VCaP (cell line): ENCODE measurements at regions not wholly inside any gene's neighbourhood (a gene's known extent, or its start where the extent isn't known, plus 50 kb on each side); places are given as distances from the start of the nearest gene placed in this dataset.

Source experiments
- H3K27ac ChIP-seq: fragments of 450-650 bp; 2 replicates; pipeline ENCODE4 v1.5.1; 2017
- TF ChIP-seq, protein P1 (sequence below): fragments of 450-650 bp; conservative IDR thresholded peaks from 2 replicates; pipeline ENCODE4 v1.5.1; 2017; ENCODE audit warnings: mild to moderate bottlenecking, moderate library complexity

- TF ChIP-seq, protein P1, sequence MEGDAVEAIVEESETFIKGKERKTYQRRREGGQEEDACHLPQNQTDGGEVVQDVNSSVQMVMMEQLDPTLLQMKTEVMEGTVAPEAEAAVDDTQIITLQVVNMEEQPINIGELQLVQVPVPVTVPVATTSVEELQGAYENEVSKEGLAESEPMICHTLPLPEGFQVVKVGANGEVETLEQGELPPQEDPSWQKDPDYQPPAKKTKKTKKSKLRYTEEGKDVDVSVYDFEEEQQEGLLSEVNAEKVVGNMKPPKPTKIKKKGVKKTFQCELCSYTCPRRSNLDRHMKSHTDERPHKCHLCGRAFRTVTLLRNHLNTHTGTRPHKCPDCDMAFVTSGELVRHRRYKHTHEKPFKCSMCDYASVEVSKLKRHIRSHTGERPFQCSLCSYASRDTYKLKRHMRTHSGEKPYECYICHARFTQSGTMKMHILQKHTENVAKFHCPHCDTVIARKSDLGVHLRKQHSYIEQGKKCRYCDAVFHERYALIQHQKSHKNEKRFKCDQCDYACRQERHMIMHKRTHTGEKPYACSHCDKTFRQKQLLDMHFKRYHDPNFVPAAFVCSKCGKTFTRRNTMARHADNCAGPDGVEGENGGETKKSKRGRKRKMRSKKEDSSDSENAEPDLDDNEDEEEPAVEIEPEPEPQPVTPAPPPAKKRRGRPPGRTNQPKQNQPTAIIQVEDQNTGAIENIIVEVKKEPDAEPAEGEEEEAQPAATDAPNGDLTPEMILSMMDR = no peak
- H3K27ac ChIP-seq = no peak overlapping the region
Measured at GRCh38 chr2:180508458-180508857, 471.9 kb upstream of the UBE2E3 start.

GRCh38 chr2:180507028-180507427 is 473.4 kb upstream of the UBE2E3 start:
- no peak overlapping the region for H3K27ac ChIP-seq
- TF ChIP-seq, protein P1 = no peak

DNA sequence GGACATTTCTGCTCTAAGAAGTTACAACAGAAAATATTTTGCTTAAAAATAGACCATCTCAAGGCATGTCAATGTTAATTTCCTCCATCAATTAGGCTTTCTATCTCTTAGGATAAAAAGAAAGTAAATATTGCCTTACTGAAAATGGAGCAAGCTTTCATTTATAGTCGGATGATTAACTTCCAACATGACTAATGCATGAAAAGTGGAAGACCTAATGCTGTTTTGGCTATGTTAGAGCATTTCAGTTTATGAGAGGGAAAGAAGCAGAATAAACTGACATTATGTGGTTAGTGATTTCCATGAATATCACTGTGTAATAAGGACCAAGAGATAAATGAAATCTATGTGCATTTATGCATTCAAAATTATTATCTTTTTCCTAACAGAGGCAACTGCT is 475.2 kb upstream of the UBE2E3 start:
- no peak overlapping the region for H3K27ac ChIP-seq
- TF ChIP-seq, protein P1 = no peak

- no peak overlapping the region for H3K27ac ChIP-seq
- TF ChIP-seq, protein P1 = no peak
Measured at GRCh38 chr2:180497621-180498152, 482.7 kb upstream of the UBE2E3 start.

DNA sequence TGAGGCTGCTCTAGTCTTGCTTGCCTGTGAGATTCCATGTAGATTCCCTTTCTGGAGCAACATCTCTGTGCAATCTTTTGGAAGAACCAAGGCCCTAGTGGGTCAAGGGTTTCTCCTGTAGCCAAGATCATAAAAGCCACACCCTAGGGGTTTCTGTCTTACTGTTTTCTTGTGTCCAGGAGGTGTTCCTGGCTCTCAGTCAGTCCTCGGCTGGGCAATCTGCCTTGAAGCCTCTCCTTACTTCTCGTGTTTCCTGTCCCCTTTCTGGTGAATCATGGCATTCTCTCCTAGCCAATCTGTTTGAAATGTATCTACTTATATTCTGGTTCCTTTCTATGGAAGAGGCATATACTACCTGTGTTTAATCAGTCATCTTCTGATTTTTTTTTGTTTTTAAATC is 484.8 kb upstream of the UBE2E3 start:
- no peak overlapping the region for H3K27ac ChIP-seq
- TF ChIP-seq, protein P1 = no peak

DNA sequence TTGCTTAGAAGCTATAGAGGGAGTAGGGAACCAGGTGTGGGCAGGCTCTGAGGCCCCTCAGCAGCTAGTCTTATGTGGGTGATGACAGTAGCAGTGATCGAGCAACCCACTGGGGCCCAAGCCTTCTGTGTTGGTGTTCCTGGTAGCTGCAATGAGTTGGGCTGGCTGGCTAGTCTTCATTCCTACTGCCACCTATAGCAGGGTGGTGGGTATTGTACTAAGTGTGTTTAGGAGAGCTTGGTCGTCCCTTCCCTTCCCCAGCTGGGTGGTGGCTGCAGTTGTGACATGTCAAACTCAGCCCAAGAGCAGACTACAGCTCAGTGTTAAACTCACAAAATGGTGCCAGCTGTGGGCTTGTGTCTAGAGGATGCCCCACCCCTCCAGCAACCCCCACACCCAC is 486.1 kb upstream of the UBE2E3 start:
- H3K27ac ChIP-seq = no peak overlapping the region
- TF ChIP-seq, protein P1 = no peak

DNA sequence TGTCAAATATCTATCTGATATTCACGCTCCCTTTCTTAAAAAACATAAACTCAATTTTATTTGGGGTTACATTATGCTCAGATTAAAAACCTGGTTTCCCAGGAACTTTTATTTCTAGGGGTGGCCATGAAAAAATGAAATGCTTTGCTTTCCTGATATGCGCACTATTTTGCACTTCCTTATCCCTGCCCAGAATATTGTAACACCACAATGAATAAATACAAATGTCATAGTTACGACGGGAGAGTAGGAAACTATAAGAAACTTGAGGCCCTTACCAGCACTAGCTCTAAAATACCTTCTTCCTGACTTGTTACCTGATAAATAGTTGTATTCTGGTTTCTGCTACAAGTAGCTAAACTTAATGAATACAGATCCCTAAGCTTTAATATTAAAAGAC is 475.6 kb upstream of the CWC22 start:
- H3K27ac ChIP-seq = no peak overlapping the region
- TF ChIP-seq, protein P1 = no peak
